ENCODE measurements at regions not wholly inside any gene's neighbourhood (a gene's known extent, or its start where the extent isn't known, plus 50 kb on each side); places are given as distances from the start of the nearest gene placed in this dataset.
"Not testable (repeated sequence)": the region's sequence is repeated elsewhere in the genome, so short reads cannot be mapped to it uniquely, and the experiment has no call there.

GRCh38 chr7:4602905-4603842 is 78.9 kb upstream of the FOXK1 start:
- H3K9ac ChIP-seq (ENCODE audit: low read length), result no peak overlapping the region

GRCh38 chr7:4603843-4604231 is 78.3 kb upstream of the FOXK1 start:
- Histone ChIP-seq H3K27me3 (ENCODE audit: control insufficient read depth in 1 of 2, insufficient read depth in 2 of 2, low read length in 2 of 2) (no peaks in the 10 kb centered on the region), H3K9me3 (ENCODE audit: low read length) (no peaks in the 10 kb centered on the region), H3K4me3 (ENCODE audit: low read depth in 1 of 2, low read length in 2 of 2) (no peak overlapping the region), H3K9ac (ENCODE audit: low read length) (no peak overlapping the region), H3K27ac (ENCODE audit: low read depth, low read length) (no peak overlapping the region), H3K4me1 (ENCODE audit: insufficient read depth, low read length) (no peaks in the 10 kb centered on the region), H3K36me3 (ENCODE audit: insufficient read depth, low read length) (no peaks in the 10 kb centered on the region)

More at GRCh38 chr7:4602905-4603842, 78.9 kb upstream of the FOXK1 start:
- H3K27ac ChIP-seq (ENCODE audit: low read depth, low read length), result no peak overlapping the region
- no peaks in the 10 kb centered on the region for H3K27me3 ChIP-seq (ENCODE audit: control insufficient read depth in 1 of 2, insufficient read depth in 2 of 2, low read length in 2 of 2)
- H3K4me3 ChIP-seq (ENCODE audit: low read depth in 1 of 2, low read length in 2 of 2), result no peak overlapping the region
- H3K9me3 ChIP-seq (ENCODE audit: low read length), result no peaks in the 10 kb centered on the region
- no peaks in the 10 kb centered on the region for H3K36me3 ChIP-seq (ENCODE audit: insufficient read depth, low read length)
- H3K4me1 ChIP-seq (ENCODE audit: insufficient read depth, low read length), result no peaks in the 10 kb centered on the region

DNA sequence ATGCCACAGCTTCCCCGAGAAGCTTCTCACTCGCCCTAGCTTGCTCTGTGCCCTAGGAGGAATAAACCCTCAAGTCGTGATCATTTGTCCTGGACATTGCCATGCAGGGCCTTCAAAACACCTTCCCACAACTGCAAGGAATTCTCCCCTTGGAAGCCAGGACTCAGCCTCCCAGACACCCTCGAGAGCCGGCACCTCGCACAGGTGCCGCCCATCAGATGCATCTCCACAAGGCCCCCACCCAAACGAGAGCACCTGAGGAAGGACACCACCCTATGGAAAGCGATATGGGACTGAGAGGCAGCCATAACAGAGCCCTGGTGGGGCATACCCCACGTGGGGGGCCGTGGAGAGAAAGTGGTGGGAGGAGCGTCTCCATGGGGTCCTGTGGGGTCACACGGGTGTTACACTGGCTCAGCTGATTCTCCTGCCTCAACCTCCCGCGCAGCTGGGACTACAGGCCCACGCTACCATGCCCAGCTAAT is 77.6 kb upstream of the FOXK1 start:
- Histone ChIP-seq H3K9me3 (ENCODE audit: low read length) (no peaks in the 10 kb centered on the region), H3K4me3 (ENCODE audit: low read depth in 1 of 2, low read length in 2 of 2) (no peak overlapping the region), H3K27me3 (ENCODE audit: control insufficient read depth in 1 of 2, insufficient read depth in 2 of 2, low read length in 2 of 2) (no peaks in the 10 kb centered on the region), H3K36me3 (ENCODE audit: insufficient read depth, low read length) (no peaks in the 10 kb centered on the region), H3K9ac (ENCODE audit: low read length) (no peak overlapping the region), H3K4me1 (ENCODE audit: insufficient read depth, low read length) (no peaks in the 10 kb centered on the region), H3K27ac (ENCODE audit: low read depth, low read length) (no peak overlapping the region)

GRCh38 chr7:4606797-4607196 is 75.3 kb upstream of the FOXK1 start:
- H3K27ac ChIP-seq (ENCODE audit: low read depth, low read length), result no peak overlapping the region
- no peak overlapping the region for H3K4me3 ChIP-seq (ENCODE audit: low read depth in 1 of 2, low read length in 2 of 2)
- H3K27me3 ChIP-seq (ENCODE audit: control insufficient read depth in 1 of 2, insufficient read depth in 2 of 2, low read length in 2 of 2), result no peaks in the 10 kb centered on the region
- no peak overlapping the region for H3K9ac ChIP-seq (ENCODE audit: low read length)
- no peaks in the 10 kb centered on the region for H3K4me1 ChIP-seq (ENCODE audit: insufficient read depth, low read length)
- H3K9me3 ChIP-seq (ENCODE audit: low read length), result no peaks in the 10 kb centered on the region
- H3K36me3 ChIP-seq (ENCODE audit: insufficient read depth, low read length), result no peaks in the 10 kb centered on the region

GRCh38 chr7:4607311-4607729 is 74.8 kb upstream of the FOXK1 start:
- no peaks in the 10 kb centered on the region for H3K27me3 ChIP-seq (ENCODE audit: control insufficient read depth in 1 of 2, insufficient read depth in 2 of 2, low read length in 2 of 2)
- no peak overlapping the region for H3K27ac ChIP-seq (ENCODE audit: low read depth, low read length)
- H3K9ac ChIP-seq (ENCODE audit: low read length), result no peak overlapping the region
- no peaks in the 10 kb centered on the region for H3K4me1 ChIP-seq (ENCODE audit: insufficient read depth, low read length)
- H3K36me3 ChIP-seq (ENCODE audit: insufficient read depth, low read length), result no peaks in the 10 kb centered on the region
- H3K9me3 ChIP-seq (ENCODE audit: low read length), result no peaks in the 10 kb centered on the region
- H3K4me3 ChIP-seq (ENCODE audit: low read depth in 1 of 2, low read length in 2 of 2), result no peak overlapping the region

GRCh38 chr7:4609576-4609975 is 72.5 kb upstream of the FOXK1 start:
- not testable (repeated sequence) for H3K4me1 ChIP-seq (ENCODE audit: insufficient read depth, low read length); H3K4me3 ChIP-seq (ENCODE audit: low read depth in 1 of 2, low read length in 2 of 2); H3K9ac ChIP-seq (ENCODE audit: low read length); H3K36me3 ChIP-seq (ENCODE audit: insufficient read depth, low read length); H3K27me3 ChIP-seq (ENCODE audit: control insufficient read depth in 1 of 2, insufficient read depth in 2 of 2, low read length in 2 of 2); H3K27ac ChIP-seq (ENCODE audit: low read depth, low read length); H3K9me3 ChIP-seq (ENCODE audit: low read length)

DNA sequence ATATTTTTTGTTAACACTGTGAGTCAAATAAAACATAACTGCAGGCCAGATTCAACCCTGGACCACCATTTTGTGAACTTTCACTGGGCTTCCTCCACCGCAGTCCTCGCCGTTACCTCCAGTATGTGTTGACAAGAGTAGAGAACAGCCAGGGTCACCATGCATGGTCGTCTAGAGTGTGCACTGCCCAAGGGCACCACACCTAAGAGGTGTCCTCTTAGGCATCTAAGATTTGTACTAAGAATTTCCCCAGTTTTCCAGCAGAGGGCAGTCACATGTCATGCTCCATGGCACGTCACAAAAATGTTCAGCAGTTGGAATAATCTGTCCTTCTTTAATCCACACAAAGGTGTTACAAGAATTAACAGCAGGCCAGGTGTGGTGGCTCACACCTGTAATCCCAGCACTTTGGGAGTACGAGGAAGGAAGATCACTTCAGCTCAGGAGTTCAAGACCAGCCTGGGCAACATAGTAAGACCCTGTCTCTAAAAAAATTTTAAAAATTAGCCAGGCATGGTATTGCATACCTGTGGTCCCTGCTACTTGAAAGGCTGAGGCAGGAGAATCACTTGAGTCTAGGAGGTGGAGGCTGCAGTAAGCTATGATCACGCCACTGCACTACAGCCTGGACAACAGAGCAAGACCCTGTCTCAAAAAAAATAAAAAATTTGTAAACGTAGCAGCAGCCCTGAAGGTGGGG is 71.2 kb upstream of the FOXK1 start:
- peaks cover 5% of the 10 kb centered on the region for H3K4me1 ChIP-seq (ENCODE audit: insufficient read depth, low read length)
- H3K4me3 ChIP-seq (ENCODE audit: low read depth in 1 of 2, low read length in 2 of 2), result no peak overlapping the region
- H3K9me3 ChIP-seq (ENCODE audit: low read length), result no peaks in the 10 kb centered on the region
- no peaks in the 10 kb centered on the region for H3K36me3 ChIP-seq (ENCODE audit: insufficient read depth, low read length)
- H3K27ac ChIP-seq (ENCODE audit: low read depth, low read length), result no peak overlapping the region
- H3K27me3 ChIP-seq (ENCODE audit: control insufficient read depth in 1 of 2, insufficient read depth in 2 of 2, low read length in 2 of 2), result no peaks in the 10 kb centered on the region
- no peak overlapping the region for H3K9ac ChIP-seq (ENCODE audit: low read length)

DNA sequence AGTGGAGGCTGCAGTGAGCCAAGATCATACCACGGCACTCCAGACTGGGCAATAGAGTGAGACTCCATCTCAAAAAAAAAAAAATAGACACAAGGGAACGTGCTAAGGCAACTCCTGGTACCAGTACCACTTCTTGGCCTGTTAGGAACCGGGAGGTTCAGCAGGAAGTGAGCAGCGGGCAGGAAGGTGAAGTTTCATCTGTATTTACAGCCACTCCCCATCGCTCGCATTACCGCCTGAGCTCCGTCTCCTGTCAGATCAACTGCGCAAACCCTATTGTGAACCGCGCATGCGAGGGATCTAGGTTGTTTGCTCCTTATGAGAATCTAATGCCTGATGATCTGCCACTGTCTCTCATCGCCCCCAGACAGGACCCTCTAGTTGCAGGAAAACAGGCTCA is 69.9 kb upstream of the FOXK1 start:
- Histone ChIP-seq H3K4me3 (ENCODE audit: low read depth in 1 of 2, low read length in 2 of 2) (no peak overlapping the region), H3K9ac (ENCODE audit: low read length) (no peak overlapping the region), H3K36me3 (ENCODE audit: insufficient read depth, low read length) (no peaks in the 10 kb centered on the region), H3K27me3 (ENCODE audit: control insufficient read depth in 1 of 2, insufficient read depth in 2 of 2, low read length in 2 of 2) (no peaks in the 10 kb centered on the region), H3K4me1 (ENCODE audit: insufficient read depth, low read length) (peaks cover 5% of the 10 kb centered on the region), H3K9me3 (ENCODE audit: low read length) (no peaks in the 10 kb centered on the region), H3K27ac (ENCODE audit: low read depth, low read length) (no peak overlapping the region)

DNA sequence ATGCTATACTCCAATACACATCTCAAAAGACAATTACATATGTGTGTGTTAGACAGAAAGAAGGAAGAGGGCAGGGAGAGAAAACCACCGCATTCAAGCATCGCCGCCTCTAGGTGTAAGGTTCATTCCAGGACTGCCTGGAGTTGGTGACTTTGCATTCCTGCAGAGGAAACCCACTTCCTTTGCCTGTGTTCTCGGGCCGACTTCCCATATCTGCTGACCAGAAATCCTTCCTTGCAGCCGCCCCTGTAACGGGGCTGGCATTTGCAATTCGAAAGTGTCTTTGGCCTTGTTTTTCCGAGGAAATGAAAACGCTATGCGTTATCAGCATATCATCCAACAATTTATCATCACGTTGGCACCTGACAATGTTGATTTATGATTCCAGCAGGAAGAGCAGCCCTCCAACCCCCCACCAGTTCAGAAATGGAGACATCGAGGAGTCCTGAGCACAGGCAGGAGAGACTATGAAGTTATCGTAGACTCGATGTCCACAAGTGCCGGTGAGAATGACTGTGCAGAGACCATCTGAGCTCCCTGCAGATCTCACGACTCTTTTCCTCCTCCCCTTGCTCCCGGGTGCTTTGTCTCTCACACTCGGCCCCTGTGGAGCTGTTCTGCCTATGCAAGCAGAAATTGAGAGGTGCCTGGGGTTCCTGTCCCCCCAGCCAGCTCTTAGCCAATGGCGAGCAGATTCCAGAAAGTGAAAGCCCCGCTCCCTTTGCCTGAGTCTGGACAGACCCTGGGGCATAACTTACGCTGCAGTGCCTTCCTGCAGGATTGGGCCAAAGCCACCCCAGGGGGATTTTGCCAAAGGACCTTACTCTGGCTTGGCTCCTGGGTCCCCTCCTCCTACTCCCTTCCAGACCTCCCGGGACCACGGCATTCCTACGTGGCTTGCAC is 68.9 kb upstream of the FOXK1 start:
- H3K27me3 ChIP-seq (ENCODE audit: control insufficient read depth in 1 of 2, insufficient read depth in 2 of 2, low read length in 2 of 2), result no peaks in the 10 kb centered on the region
- no peaks in the 10 kb centered on the region for H3K9me3 ChIP-seq (ENCODE audit: low read length)
- H3K9ac ChIP-seq (ENCODE audit: low read length), result no peak overlapping the region
- peak overlapping the region in 1 of 2 donors; percentile 4 for H3K4me3 ChIP-seq (ENCODE audit: low read depth in 1 of 2, low read length in 2 of 2)
- H3K36me3 ChIP-seq (ENCODE audit: insufficient read depth, low read length), result no peaks in the 10 kb centered on the region
- H3K27ac ChIP-seq (ENCODE audit: low read depth, low read length), result peak overlapping the region; percentile 51
- H3K4me1 ChIP-seq (ENCODE audit: insufficient read depth, low read length), result peaks cover 5% of the 10 kb centered on the region

- H3K27me3 ChIP-seq (ENCODE audit: control insufficient read depth in 1 of 2, insufficient read depth in 2 of 2, low read length in 2 of 2), result no peaks in the 10 kb centered on the region
- no peak overlapping the region for H3K9ac ChIP-seq (ENCODE audit: low read length)
- no peaks in the 10 kb centered on the region for H3K36me3 ChIP-seq (ENCODE audit: insufficient read depth, low read length)
- no peaks in the 10 kb centered on the region for H3K9me3 ChIP-seq (ENCODE audit: low read length)
- H3K27ac ChIP-seq (ENCODE audit: low read depth, low read length), result peak overlapping the region; percentile 51
- H3K4me1 ChIP-seq (ENCODE audit: insufficient read depth, low read length), result peaks cover 5% of the 10 kb centered on the region
- H3K4me3 ChIP-seq (ENCODE audit: low read depth in 1 of 2, low read length in 2 of 2), result peak overlapping the region in 1 of 2 donors; percentile 4
These were observed 68.1 kb upstream of the FOXK1 start for GRCh38 chr7:4613846-4614548.

All from muscle layer of colon (tissue), 2 donors.